ENCODE measurements at regions not wholly inside any gene's neighbourhood (a gene's known extent, or its start where the extent isn't known, plus 50 kb on each side); places are given as distances from the start of the nearest gene placed in this dataset.

DNA sequence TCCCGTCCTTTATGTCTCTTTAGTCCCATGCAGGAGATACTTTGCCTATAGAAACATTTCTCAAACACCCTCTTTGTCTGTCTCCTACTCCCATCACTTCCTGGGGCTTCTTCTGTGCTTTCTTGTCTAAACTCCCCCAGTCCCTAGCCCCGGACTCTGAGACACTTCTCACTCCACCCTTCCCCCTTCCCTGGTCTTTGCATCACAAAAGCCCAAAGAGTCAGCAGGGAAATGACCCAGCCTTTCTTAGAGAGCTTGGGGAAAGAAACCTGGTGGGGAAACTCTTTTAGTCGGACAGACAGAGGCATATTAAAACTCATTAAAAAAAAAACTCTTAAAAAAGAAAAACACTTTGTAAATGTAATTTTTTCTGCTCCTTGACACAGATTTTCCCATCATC, 211.2 kb downstream of the TJP1 start:
- DNase-seq (ENCODE audit: low read depth), result no peak

DNA sequence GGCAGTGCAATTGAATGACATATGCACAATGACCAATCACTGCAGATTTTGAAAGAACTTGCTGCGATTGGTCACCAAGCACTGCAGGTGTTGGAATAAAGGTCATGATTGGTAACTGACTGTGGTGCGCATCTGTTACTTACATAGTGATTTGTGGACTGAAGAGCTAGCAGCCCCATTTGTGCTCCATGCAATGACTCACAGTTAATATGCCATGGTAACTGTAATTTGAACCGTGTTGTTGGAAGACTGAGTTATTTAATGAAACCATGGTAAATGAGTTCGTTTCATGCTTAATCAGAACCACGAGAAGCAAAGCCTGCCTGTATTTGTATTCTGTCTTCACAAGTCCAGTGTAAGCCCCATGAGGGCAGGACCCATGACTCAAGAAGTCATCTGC, 220.5 kb downstream of the TJP1 start:
- DNase-seq (ENCODE audit: low read depth), result peak; percentile 33

DNA sequence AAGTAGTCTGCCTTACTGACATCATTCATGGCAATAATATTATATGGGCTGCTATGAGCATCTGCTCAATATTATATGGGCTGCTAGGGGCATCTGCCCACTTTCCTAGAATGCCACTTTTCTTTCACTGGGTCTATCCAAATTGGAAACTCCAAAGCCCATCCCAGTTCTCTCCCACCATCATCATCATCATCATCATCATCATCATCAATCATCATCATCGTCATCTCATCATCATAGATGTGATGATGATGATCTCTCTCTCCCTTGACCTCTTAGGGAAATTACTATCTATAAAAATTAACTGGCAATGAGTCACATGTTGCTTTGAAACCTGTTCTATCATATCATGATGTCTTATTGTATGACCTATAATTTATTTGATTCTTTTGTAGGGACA, 222.0 kb downstream of the TJP1 start:
- DNase-seq (ENCODE audit: low read depth), result no peak

DNA sequence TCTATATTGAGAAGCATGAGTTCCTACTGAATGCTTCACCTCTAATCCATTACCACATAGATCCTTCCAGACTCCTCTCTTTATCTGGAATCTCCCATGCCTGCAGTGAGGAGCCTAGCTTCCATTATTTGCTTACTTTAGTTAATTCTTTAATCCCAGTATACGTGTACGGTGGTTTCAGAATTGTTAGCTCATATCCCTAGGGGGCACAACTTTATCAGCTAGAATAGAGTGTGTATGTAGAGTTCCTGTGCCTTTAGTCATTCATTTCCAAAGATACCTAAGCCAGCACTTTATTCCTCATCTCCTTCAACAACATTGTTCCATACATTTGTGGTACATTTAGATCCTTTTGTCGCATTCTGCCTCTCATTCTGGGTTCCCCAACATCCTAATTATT, 226.0 kb downstream of the TJP1 start:
- peak; percentile 19 for DNase-seq (ENCODE audit: low read depth)

DNA sequence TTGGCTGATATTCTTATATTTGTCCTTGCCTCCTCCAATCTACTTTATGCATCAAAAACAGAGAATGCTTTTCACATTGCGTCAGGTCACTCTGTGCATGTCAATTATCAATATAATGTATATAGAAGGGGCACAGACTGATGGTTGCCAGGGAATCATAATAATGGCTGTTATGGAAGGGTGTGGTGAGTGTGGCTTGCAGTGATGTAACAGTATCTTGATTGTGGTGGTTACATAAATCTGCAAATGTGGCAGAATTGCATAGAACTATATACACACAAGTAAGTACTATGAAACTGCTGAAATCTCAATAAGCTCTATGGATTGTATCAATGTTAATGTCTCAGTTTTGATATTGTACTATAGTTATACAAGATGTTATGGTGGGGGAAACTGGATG, 228.6 kb downstream of the TJP1 start:
- no peak for DNase-seq (ENCODE audit: low read depth)

DNA sequence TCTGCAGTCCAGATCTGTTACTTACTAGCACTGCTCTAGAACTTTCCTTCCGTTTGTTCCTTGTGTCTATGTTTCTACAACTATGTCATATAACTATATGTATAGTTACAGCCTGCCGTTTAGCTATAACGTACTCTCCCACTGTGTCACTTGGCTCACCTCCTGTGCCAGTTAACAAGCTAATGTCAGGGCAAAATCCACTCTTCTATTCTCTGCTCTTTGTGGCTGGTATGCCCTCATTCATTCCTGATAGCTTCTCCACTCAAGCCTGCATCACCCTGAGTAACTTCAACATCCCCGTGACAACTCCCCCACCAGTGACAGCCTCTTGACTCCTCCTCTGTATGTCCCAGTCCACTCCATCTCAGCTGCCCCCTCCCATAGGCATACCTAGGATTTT, 229.2 kb downstream of the TJP1 start:
- no peak for DNase-seq (ENCODE audit: low read depth)

DNA sequence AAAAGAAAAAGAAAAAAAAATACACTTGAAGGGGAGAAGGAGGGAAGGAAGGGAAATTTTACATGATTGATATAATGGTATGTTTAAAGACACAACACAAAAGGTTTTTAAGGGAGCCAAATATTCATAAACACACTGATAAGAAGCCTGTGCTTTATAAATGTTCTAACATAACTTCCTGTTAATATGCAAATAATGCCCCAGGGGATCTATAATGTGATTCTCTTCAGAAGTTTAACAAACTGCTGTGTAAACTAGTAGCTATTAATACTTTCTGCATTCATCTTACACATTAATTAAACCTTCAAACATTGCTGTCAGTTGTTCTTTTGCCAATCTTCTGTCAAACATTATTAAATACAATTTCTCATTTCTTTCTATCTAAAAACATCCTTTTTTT, 231.6 kb downstream of the TJP1 start:
- no peak for DNase-seq (ENCODE audit: low read depth)

DNA sequence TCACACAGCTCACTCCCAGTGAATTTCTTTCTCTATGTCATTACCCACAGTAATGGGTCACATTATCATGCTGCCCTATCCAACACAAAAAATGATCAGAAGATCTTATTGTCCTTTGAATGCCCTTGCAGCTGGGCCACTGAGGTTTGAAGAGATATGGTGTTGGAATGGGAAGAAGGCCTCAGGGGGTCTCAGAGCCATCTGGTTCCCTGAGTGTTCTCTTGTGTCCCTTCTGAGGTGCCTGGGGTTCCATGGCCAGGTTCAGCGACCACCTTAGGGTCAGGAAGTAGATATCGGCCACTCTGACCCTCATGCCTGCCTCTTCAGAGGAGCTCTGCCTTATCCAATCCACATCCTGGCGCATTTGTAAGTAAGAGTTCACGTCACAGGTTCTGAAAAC, 232.3 kb downstream of the TJP1 start:
- DNase-seq (ENCODE audit: low read depth), result no peak

DNA sequence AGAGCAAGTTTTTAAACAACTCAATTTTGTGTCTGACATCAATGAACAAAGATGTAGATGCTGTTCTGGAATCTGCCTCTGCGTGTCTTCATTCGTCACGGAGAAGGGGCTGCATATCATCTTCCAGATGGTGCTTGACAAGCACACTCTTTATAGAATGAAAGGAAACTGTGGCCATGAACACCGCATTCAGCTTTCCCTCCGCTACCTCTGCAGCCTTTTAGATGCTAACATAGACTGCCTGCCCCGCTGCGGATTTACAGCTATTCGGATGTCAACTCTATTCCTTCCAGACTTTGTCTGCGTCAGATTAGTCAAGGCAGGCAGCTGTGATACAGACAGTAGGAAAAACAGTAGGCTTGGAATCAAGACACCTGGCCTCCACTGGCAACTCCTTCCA, 232.9 kb downstream of the TJP1 start:
- no peak for DNase-seq (ENCODE audit: low read depth)

DNA sequence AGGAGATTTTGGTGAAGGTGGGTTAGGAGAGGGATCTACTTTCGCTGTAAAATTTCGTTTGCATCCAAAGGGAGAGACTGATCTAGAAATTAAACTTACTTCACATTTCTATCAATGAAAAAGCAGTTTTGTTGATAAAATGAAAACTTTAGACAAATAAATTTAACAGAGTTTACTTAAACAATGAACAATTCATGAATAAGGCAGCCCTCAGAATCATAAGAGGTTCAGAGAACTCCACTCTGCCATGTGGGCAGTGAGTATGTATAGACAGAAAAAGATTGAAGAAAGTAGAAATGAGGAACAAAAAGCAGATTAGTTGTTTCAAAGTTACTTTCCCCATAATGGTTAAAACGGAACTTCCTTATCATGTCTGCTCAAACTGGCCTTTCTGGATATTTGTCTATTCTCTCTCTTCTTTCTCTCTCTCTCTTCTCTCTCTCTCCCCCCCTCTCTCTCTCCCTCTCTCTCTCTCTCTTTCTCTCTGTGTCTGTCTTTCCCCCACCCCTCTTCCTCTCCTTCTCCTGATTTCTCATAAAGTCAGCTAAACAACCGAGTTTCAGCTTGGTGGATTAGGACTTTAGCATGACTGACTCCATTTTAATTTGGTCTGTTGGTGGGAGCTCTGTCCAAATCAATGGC, 248.9 kb downstream of the TJP1 start:
- DNase-seq (ENCODE audit: low read depth), result no peak

DNA sequence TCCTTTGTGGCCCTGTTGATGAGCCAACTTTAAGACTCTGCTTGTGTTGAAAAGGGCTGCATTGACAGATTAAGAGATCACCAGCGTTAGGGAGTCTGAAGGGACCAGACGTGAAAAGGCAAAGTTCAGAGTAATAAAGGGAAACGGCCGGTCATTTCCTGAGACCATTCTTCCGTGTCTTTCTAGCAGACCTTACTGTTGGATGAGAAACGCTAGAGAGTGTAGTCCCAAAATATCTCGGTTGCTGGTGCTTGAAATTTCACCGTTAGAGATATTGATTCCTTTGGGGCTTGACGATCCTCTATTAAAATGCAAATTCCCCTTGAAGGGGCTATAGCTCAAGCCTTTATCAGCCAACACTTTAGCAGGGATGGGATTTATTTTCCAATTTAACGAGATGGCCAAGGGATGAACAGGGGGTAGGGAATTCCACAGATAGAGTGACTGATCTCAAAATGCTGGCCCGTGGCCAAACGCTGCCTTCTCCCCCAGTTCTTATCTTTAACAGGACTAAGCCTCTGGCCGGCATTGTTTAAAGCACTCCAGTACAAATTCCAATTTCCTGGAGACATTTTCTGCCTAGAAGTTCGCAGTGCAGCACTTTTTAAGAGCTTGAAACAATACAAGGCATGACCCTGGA, 250.4 kb downstream of the TJP1 start:
- DNase-seq (ENCODE audit: low read depth), result peak; percentile 4

DNA sequence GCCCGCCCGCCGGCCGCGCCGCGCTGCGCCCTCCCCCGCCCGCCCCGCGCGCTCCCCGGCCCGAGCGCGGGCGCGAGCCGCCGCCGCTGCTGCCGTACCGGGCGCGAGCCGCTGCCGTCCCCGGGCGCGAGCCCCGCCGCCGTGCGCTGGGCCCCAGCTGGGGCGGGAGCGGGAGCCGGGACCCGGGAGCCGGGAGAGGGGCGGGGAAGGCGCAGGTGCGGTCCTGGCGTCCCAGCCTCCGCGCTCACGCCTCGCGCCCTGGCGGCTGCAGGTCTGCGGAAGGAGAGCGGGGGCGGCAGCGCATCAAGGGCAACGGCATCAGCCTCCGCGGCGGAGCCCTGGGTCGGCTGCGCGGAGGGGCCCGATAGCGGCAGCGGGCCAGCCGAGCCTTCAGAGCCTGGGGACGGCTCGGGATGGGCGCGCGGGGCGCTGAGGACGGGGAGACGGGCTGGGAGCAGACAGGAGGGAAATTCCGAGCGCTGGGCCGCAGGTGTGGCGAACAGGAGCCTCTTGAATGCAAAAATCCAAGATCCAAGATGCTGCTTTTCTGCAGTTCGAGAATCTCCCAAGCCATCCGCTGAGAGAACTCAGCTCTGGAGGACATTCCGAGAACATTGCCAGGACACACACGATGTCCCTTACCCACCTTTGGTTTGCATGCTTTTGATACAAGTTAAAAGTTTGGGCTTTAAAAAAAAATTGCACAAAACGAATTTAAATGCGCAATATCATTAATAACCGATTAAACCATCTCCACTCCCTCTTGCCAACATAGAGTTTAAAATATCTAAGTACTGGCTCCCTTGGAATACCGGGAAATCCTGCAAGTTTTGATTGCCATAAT, 251.1 kb downstream of the TJP1 start:
- peak; percentile 3 for DNase-seq (ENCODE audit: low read depth)

DNA sequence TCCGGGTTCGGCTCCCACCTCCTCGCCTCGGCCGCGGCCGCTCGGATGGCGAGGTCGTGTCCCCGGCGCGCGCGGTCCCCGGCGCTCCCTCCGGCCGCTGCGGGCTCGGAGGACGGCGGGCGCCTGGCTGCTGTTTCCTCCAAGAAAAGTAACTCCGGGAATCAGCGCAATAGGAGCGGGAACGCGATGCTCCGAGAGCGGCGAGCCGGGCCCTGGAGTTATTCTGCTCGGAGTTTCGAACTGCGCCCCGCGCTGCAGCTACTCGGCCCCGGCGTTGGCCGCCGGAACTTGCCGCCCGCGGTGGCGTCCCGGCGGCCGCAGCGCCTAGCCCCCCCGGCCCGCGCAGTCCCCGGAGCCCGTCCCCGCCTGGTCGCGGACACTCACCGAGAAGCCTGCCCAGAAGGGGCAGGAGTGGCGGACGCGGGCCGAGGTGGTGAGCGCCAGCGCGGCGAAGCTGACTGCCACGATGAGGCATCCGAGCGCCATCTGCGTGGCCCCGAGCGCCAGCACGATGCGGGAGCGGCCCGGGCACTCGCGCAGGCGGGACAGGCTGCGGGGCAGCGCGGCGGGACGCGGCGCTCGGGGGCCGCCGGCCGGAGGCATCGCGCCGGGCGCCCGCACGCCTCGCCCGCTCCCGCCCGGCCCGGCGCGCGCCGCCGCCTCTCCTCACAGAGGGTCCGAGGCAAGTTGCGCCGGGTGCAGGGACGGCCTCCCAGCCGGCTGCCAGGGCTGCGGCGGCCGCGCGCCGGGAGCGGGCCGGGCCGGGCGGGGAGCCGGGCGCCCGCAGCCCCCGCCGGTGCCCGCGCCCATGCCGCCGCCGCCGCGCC, 251.9 kb downstream of the TJP1 start:
- peak; percentile 19 for DNase-seq (ENCODE audit: low read depth)

DNA sequence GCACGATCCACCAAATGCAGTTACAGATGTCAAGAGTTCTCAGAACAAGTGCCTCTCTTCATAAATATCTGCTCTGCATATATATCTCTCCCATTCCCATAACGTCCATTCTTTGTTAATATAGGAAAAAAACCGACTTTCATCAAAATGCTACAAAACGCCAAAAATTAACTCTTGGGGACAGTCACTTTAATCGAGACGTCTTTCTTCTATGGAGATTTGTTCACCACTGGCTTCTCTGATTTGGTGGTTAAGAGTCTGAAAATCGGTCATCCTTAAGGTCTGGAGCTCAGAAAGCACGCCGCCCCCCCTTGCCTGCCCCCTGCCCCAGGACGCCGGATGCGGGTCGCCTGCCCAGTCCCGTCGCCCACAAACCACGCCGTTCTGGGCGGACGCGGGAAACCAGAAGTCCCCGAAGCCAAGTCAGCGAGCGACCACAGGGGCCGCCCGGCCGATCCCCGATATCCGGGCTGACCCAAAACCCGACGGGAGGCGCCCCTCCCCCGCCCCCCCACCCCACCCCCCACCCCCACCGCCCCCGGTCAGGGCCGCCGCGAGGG, 252.7 kb downstream of the TJP1 start:
- no peak for DNase-seq (ENCODE audit: low read depth)

DNA sequence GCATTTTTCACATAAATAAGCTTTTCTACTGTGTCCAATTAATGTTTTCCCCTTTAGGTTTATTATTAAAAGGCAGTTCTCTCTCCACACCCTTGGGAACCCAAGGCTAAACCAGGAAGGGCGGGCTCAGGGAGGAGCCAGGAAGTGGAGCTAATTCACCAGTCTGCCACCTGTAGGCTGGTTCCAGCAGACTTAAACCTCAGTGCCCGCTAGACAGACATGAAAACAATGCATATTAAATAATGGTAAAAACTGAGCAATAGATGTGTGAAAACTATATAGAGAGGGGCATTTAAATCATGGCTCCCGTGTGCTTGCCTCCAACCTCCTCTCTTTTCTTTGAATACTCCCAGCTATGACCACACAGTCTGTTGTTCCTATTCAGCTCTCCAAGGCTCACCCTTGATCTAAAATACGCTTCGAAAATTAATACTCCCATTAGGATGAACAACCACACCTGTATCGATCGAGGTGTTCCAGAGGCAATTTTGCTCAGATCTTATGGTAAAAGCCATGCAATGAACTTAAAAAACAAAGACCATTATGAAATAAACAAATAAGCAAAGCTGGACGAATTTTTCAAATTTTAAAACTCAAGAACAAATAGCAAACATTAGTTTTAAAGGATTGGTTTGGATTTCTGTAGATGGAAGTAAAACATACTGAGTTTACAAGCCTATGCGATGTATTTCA, 253.3 kb downstream of the TJP1 start:
- peak; percentile 7 for DNase-seq (ENCODE audit: low read depth)

DNA sequence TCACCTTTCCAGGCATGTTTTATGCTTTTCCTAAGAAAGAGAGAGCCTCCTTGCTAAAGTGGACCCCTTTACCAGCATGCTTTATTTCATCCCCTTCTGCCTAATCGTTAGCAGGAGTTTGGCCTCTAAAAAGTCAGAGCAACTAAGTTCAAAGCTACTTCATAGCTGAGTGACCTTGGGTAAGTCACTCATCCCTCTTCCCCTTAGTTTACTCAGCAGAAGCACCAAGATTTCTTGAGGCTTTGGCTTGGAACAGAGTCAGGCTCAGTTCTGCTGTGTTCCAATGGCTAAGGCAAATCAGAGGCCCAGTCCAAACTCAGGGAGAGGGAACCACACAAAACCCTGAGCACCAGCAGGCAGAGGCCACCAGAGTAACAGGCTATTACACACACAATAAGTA, 254.9 kb downstream of the TJP1 start:
- DNase-seq (ENCODE audit: low read depth), result no peak

DNA sequence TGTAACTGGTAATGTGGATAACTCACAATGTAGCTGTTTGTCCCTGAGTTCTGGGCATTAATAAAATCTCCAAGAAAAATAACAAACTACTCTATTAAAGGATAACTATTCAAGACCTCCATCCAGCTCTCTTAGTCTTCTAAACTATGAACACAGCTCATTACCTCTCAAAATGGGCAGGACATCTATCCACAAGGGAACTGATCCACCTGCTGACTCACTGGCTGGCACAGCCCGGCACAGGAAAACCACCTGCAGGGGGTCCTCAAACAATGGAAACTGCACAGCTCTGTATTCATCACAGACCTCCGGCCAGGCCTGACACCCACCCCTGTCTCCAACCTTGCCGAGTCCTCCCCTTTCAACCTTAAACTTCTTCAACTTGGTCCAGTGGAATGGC, 255.4 kb downstream of the TJP1 start:
- DNase-seq (ENCODE audit: low read depth), result no peak

DNA sequence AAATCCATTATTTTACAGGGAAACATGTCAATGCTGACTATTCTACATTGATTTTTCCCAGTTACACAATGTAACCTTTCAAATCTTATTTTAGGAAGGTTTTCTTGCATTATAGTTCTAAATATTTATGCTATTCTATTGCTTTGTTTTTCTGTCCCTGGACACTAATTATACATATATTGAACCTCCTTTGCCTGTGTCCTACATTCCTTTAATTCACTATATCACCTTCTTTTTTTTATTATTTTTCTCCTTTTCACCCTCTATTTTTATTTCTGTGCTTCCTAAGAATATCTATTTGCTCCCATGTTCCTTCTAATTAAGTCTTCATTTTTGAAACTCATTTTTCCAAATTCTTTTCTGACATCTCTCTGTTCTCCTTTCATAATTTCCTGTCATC, 259.2 kb downstream of the TJP1 start:
- DNase-seq (ENCODE audit: low read depth), result no peak

DNA sequence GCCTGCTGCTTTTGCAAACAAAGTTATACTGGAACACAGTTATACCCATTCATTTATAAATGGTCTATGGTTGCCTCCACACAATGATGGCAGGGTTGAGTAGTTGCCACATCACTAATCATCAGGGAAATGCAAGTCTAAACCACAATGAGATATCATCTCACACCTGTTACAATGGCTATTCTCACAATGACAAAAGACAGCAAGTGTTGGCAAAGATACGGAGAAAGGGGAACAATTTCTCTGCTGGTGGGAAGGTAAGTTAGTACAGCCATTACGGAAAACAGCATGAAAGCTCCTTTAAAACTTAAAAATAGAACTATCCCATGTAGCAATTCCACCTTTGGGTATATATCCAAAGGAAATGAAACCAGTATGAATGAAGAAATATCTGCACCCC, 261.4 kb downstream of the TJP1 start:
- DNase-seq (ENCODE audit: low read depth), result no peak

DNA sequence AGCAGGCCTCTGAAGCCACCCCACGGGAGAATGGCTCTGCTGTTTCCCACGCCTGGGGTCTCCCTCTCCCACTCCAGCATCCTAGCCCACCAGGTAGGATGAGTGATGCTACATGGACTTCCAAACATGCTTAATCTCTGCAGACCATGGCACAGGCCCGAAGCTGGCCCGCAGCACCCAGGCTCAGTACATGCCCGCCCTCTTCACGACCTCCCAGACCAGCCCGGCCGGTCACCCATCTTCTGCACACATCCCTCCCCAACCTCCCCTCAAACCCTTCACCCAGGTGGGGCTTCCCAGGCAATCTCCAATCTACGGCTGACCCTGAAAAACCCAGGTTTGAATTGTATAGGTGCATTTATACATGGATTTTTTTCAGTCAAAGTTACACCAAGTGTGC, 264.0 kb downstream of the TJP1 start:
- DNase-seq (ENCODE audit: low read depth), result no peak

DNA sequence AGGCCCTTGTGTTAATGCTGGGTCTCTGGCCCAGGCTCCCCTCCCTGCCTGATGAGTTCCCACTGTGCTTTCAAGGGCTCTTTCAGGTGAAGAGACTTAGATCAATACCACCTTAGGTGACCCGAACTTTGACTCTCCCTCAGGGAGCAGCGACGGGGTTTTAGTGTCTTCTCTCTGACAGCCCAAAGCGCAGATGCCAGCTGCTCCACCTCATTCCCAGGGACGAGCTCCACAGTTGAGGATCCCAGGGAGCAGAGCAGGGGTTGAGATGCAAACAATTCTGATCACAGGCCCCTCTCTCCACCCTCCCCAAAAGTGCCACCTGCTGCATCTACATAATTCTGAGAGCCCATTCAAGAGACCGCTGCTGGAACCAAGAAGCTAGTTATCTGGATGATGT, 265.1 kb downstream of the TJP1 start:
- no peak for DNase-seq (ENCODE audit: low read depth)

All from myocyte (in vitro differentiated cells).